UCSD-AML1 (cell line): ENCODE measurements at regions not wholly inside any gene's neighbourhood (a gene's known extent, or its start where the extent isn't known, plus 50 kb on each side); places are given as distances from the start of the nearest gene placed in this dataset.
"Not testable (repeated sequence)": the region's sequence is repeated elsewhere in the genome, so short reads cannot be mapped to it uniquely, and the experiment has no call there.

Experiments
- DNase-seq: peaks from one replicate; lab custom pipeline; 2025; ENCODE audit not compliant: unreplicated experiment; lab: John Stamatoyannopoulos, UW

GRCh38 chr4:27917381-27917780, 1056.7 kb downstream of the STIM2 start:
- DNase-seq, result no peak

GRCh38 chr4:27921231-27921630, 1060.6 kb downstream of the STIM2 start:
- no peak for DNase-seq

- DNase-seq, result no peak
These were observed 1068.3 kb downstream of the STIM2 start for GRCh38 chr4:27928761-27929540.

GRCh38 chr4:27930291-27930690, 1069.7 kb downstream of the STIM2 start:
- no peak for DNase-seq

- DNase-seq, result no peak
These were observed 1070.3 kb downstream of the STIM2 start for GRCh38 chr4:27930976-27931375.

- DNase-seq, result no peak
These were observed 1070.9 kb downstream of the STIM2 start for GRCh38 chr4:27931584-27931983.

- DNase-seq, result no peak
These were observed 1074.2 kb downstream of the STIM2 start for GRCh38 chr4:27934871-27935270.

- DNase-seq, result no peak
These were observed 1086.2 kb downstream of the STIM2 start for GRCh38 chr4:27946799-27947198.

- no peak for DNase-seq
These were observed 1086.7 kb downstream of the STIM2 start for GRCh38 chr4:27947302-27947701.

- no peak for DNase-seq
These were observed 1103.5 kb downstream of the STIM2 start for GRCh38 chr4:27964095-27964494.

- no peak for DNase-seq
These were observed 1106.0 kb downstream of the STIM2 start for GRCh38 chr4:27966664-27967063.

- DNase-seq, result no peak
These were observed 1112.4 kb downstream of the STIM2 start for GRCh38 chr4:27973056-27973455.

- DNase-seq, result no peak
These were observed 1113.1 kb downstream of the STIM2 start for GRCh38 chr4:27973700-27974099.

GRCh38 chr4:27974339-27974738, 1113.7 kb downstream of the STIM2 start:
- no peak for DNase-seq

GRCh38 chr4:27974881-27975280, 1114.2 kb downstream of the STIM2 start:
- not testable (repeated sequence) for DNase-seq

- not testable (repeated sequence) for DNase-seq
These were observed 1117.9 kb downstream of the STIM2 start for GRCh38 chr4:27978427-27979109.

- DNase-seq, result no peak
These were observed 1124.9 kb downstream of the STIM2 start for GRCh38 chr4:27985522-27985921.

- no peak for DNase-seq
These were observed 1125.8 kb downstream of the STIM2 start for GRCh38 chr4:27986476-27986875.

GRCh38 chr4:28001698-28002097, 1141.1 kb downstream of the STIM2 start:
- no peak for DNase-seq

- DNase-seq, result no peak
These were observed 1143.9 kb downstream of the STIM2 start for GRCh38 chr4:28004520-28004919.

- no peak for DNase-seq
These were observed 1145.4 kb downstream of the STIM2 start for GRCh38 chr4:28006021-28006420.

GRCh38 chr4:28007693-28008092, 1147.1 kb downstream of the STIM2 start:
- DNase-seq, result no peak

GRCh38 chr4:28009541-28009940, 1148.9 kb downstream of the STIM2 start:
- no peak for DNase-seq
